ENCODE measurements at regions not wholly inside any gene's neighbourhood (a gene's known extent, or its start where the extent isn't known, plus 50 kb on each side); places are given as distances from the start of the nearest gene placed in this dataset.
"Not testable (repeated sequence)": the region's sequence is repeated elsewhere in the genome, so short reads cannot be mapped to it uniquely, and the experiment has no call there.

GRCh38 chr12:69030321-69030720 is 97.3 kb upstream of the CPM start:
- DNase-seq: no peak

GRCh38 chr12:69036533-69036932 is 103.6 kb upstream of the CPM start:
- no peak for DNase-seq

- no peak for DNase-seq
Observed at GRCh38 chr12:69036999-69037398, 104.0 kb upstream of the CPM start.

GRCh38 chr12:69039911-69040310 is 106.9 kb upstream of the CPM start:
- no peak for DNase-seq

- DNase-seq: no peak
Observed at GRCh38 chr12:69042557-69042956, 109.6 kb upstream of the CPM start.

GRCh38 chr12:69042970-69043369 is 110.0 kb upstream of the CPM start:
- no peak for DNase-seq

GRCh38 chr12:69044887-69045286 is 111.9 kb upstream of the CPM start:
- no peak for DNase-seq

- no peak for DNase-seq
Observed at GRCh38 chr12:69045430-69045829, 112.5 kb upstream of the CPM start.

GRCh38 chr12:69046363-69046762 is 113.4 kb upstream of the CPM start:
- DNase-seq: no peak

GRCh38 chr12:69046920-69047319 is 113.9 kb upstream of the CPM start:
- no peak for DNase-seq

GRCh38 chr12:69047990-69048389 is 115.0 kb upstream of the CPM start:
- no peak for DNase-seq

GRCh38 chr12:69049855-69050254 is 116.9 kb upstream of the CPM start:
- not testable (repeated sequence) for DNase-seq

- peak; percentile 94 for DNase-seq
Observed at GRCh38 chr12:69052613-69053408, 119.8 kb upstream of the CPM start.

GRCh38 chr12:69054343-69055056 is 121.5 kb upstream of the CPM start:
- DNase-seq: no peak

GRCh38 chr12:69055280-69055679 is 122.3 kb upstream of the CPM start:
- no peak for DNase-seq

- no peak for DNase-seq
Observed at GRCh38 chr12:69055706-69056105, 122.7 kb upstream of the CPM start.

- no peak for DNase-seq
Observed at GRCh38 chr12:69056743-69057515, 124.0 kb upstream of the CPM start.

GRCh38 chr12:69057742-69058141 is 124.8 kb upstream of the CPM start:
- no peak for DNase-seq

- peak; percentile 55 for DNase-seq
Observed at GRCh38 chr12:69059465-69060457, 126.8 kb upstream of the CPM start.

- no peak for DNase-seq
Observed at GRCh38 chr12:69061574-69061973, 128.6 kb upstream of the CPM start.

GRCh38 chr12:69062621-69063237 is 129.8 kb upstream of the CPM start:
- no peak for DNase-seq

All from kidney glomerular epithelial cell (primary cell).